Psoas muscle (tissue), 7 donors: ENCODE measurements at regions not wholly inside any gene's neighbourhood (a gene's known extent, or its start where the extent isn't known, plus 50 kb on each side); places are given as distances from the start of the nearest gene placed in this dataset.

ENCODE experiments used
- ATAC-seq, 4 donors: fragments of 200-7000 bp; cut with Tn5 transposase; one replicate each; pipeline ENCODE4 v1.9.1; 2020; ENCODE audit warnings: moderate library complexity in 3 of 4, mild to moderate bottlenecking in 2 of 4
- DNase-seq, 2 donors: peaks; one replicate each; pipeline ENCODE4 v3.0.0-alpha.2; 2020
- H3K27ac ChIP-seq: fragments of 200-600 bp; one replicate; pipeline ENCODE4 v1.8.0; 2022
- H3K27me3 ChIP-seq, 3 donors: fragments of 200-600 bp in 1 of 3; one replicate each; pipeline versions ENCODE4 v1.6.1 to v1.8.0; 2013 to 2022; ENCODE audit warnings: low read length in 2 of 3, mild to moderate bottlenecking in 2 of 3, moderate library complexity in 1 of 3; ENCODE audit not compliant: insufficient read depth in 3 of 3
- H3K36me3 ChIP-seq, 2 donors: fragments of 200-600 bp in 1 of 2; one replicate each; pipeline versions ENCODE4 v1.6.1 to v1.8.0; 2013 to 2022; ENCODE audit warnings: low read depth in 1 of 2, mild to moderate bottlenecking in 1 of 2, moderate library complexity in 1 of 2; ENCODE audit not compliant: insufficient read depth in 1 of 2
- H3K4me1 ChIP-seq: fragments of 200-600 bp; one replicate; pipeline ENCODE4 v1.8.0; 2022
- H3K4me3 ChIP-seq: fragments of 200-600 bp; one replicate; pipeline ENCODE4 v1.8.0; 2022; ENCODE audit warnings: mild to moderate bottlenecking
- H3K9me3 ChIP-seq: fragments of 200-600 bp; one replicate; pipeline ENCODE4 v1.8.0; 2022
- CTCF ChIP-seq: fragments of 200-600 bp; IDR thresholded peaks from one replicate; pipeline ENCODE4 v1.8.0; 2022; ENCODE audit warnings: antibody characterized with exemption
- WGBS, 3 donors: extraction: QIAGEN DNeasy Blood & Tissue Kit; methylation state at CpG; one replicate each; pipeline versions ENCODE4 v1.1.6 to v1.1.7; 2013; 5-methylcytosine and 5-hydroxymethylcytosine counted together
- intact Hi-C, 2 donors: fragments of 100-400 bp; cut with DNase I; formaldehyde crosslinking; loops; one replicate each; pipeline versions ENCODE4 v1.11.0 to v1.14.2; 2022
- donor health status: healthy with polysubstance abuse.
- donor health status: DM: no; HTN: no; CAD: no; lungs with moderate emphysema.
- donor health status: Bipolar disorder and iron deficiency.
- donor health status: healthy.
- donor health status: DM: yes; HTN: yes; CAD: no.
- donor health status: DM: no; HTN: no; CAD: no.
- donor health status: DM: yes; HTN: yes; CAD: no.

GRCh38 chr1:172758259-172758658 is 99.4 kb downstream of the FASLG start:
- ATAC-seq, result no peak
- Histone ChIP-seq H3K9me3 (no peaks in the 10 kb centered on the region), H3K4me1 (no peaks in the 10 kb centered on the region), H3K27ac (no peak overlapping the region), H3K4me3 (no peak overlapping the region), H3K36me3 (no peaks in the 10 kb centered on the region), H3K27me3 (peaks cover 0 to 14% (median 0%) of the 10 kb centered on the region in 3 donors)
- DNase-seq, result no peak
- intact Hi-C loops, result no loop called here
- TF ChIP-seq CTCF, result no peak
- WGBS, 3 donors, result 94 to 99% (median 96%) methylated on average over 2 of the region's 2 CpGs

GRCh38 chr1:172760121-172760520 is 101.2 kb downstream of the FASLG start:
- no peak overlapping the region for H3K27ac ChIP-seq
- H3K4me1 ChIP-seq, result no peaks in the 10 kb centered on the region
- DNase-seq (no peak), ATAC-seq (no peak)
- H3K9me3 ChIP-seq, result no peaks in the 10 kb centered on the region
- TF ChIP-seq CTCF, result no peak
- peaks cover 0 to 12% (median 0%) of the 10 kb centered on the region in 3 donors for H3K27me3 ChIP-seq
- H3K36me3 ChIP-seq, result no peaks in the 10 kb centered on the region
- WGBS, 3 donors, result 77 to 83% (median 77%) methylated on average over 3 of the region's 3 CpGs
- intact Hi-C loops, result no loop called here
- no peak overlapping the region for H3K4me3 ChIP-seq

- TF ChIP-seq CTCF, result no peak
- no peak overlapping the region for H3K27ac ChIP-seq
- no peaks in the 10 kb centered on the region for H3K36me3 ChIP-seq
- H3K27me3 ChIP-seq, result peaks cover 0 to 10% (median 0%) of the 10 kb centered on the region in 3 donors
- WGBS, 3 donors, result 76 to 77% (median 77%) methylated on average over 3 of the region's 3 CpGs
- H3K4me3 ChIP-seq, result no peak overlapping the region
- ATAC-seq (no peak), DNase-seq (no peak)
- intact Hi-C loops, result no loop called here
- no peaks in the 10 kb centered on the region for H3K4me1 ChIP-seq
- H3K9me3 ChIP-seq, result no peaks in the 10 kb centered on the region
Measured at GRCh38 chr1:172761581-172762486, 102.9 kb downstream of the FASLG start.

GRCh38 chr1:172763057-172763456 is 104.2 kb downstream of the FASLG start:
- DNase-seq (no peak), ATAC-seq (no peak)
- Histone ChIP-seq H3K4me1 (no peaks in the 10 kb centered on the region), H3K36me3 (no peaks in the 10 kb centered on the region), H3K27ac (no peak overlapping the region), H3K9me3 (no peaks in the 10 kb centered on the region), H3K4me3 (no peak overlapping the region), H3K27me3 (peaks cover 0 to 10% (median 0%) of the 10 kb centered on the region in 3 donors)
- intact Hi-C loops, result no loop called here
- WGBS, 3 donors, result 63 to 72% (median 70%) methylated on average over 2 of the region's 2 CpGs
- no peak for TF ChIP-seq CTCF
